GM12878 (cell line): ENCODE measurements at regions not wholly inside any gene's neighbourhood (a gene's known extent, or its start where the extent isn't known, plus 50 kb on each side); places are given as distances from the start of the nearest gene placed in this dataset.

ENCODE experiments used
- ATAC-seq: fragments of 200-7000 bp; cut with Tn5 transposase; 3 replicates; pipeline ENCODE4 v1.9.1; 2020; ENCODE audit warnings: mild to moderate bottlenecking, moderate library complexity
- BruUV-seq: library from RNA; stranded (reverse); fragments of 400-500 nt; replicated peaks from 2 replicates; lab custom pipeline; 2021; lab: Mats Ljungman, UMichigan
- CTCF ChIA-PET: fragments of 300-600 bp; sonication (Branson Sonifier 250); formaldehyde crosslinking; extraction: SDS; loops from one replicate; lab custom pipeline; 2021; ENCODE audit warnings: inconsistent platforms; lab: Yijun Ruan, JAX
- POLR2A ChIA-PET: fragments of 350-600 bp; formaldehyde crosslinking; extraction: SDS; loops from one replicate; lab custom pipeline; 2021; ENCODE audit warnings: inconsistent platforms; lab: Charles Lee
- RAD21 ChIA-PET: fragments of 300-600 bp; sonication (Branson Sonifier 250); formaldehyde crosslinking; loops from one replicate; lab custom pipeline; 2023; ENCODE audit warnings: antibody characterized with exemption; ENCODE audit not compliant: unreplicated experiment; lab: Charles Lee
- SMC1A ChIA-PET: fragments of 300-600 bp; sonication (Branson Sonifier 250); formaldehyde crosslinking; loops from one replicate; lab custom pipeline; 2023; ENCODE audit not compliant: unreplicated experiment, uncharacterized antibody; lab: Charles Lee
- DNase-seq: peaks from one replicate; pipeline ENCODE4 v3.0.0-alpha.2; 2011; ENCODE audit warnings: low read depth, low spot score
- FAIRE-seq: peaks from 3 replicates; lab custom pipeline; 2011; peaks lifted over from hg19 to GRCh38; lab: Jason Lieb, UNC
- H2AFZ ChIP-seq: 2 replicates; pipeline ENCODE4 v1.6.0; 2011; ENCODE audit warnings: low read depth, low read length, control low read depth; ENCODE audit not compliant: control insufficient read depth
- H3K27ac ChIP-seq: 2 replicates; pipeline ENCODE4 v1.5.1; 2011; ENCODE audit warnings: control low read depth; ENCODE audit not compliant: control insufficient read depth, insufficient read depth
- H3K27me3 ChIP-seq, 2 experiments: replicated peaks in 1 of 2; 2 replicates each; pipeline versions ENCODE4 v1.6.0 to v1.6.1; 2011; ENCODE audit warnings: low read length in 1 of 2; ENCODE audit not compliant: control insufficient read depth in 2 of 2, insufficient read depth in 2 of 2
- H3K36me3 ChIP-seq, 2 experiments: 2 replicates each; pipeline ENCODE4 v1.5.1; 2011; ENCODE audit warnings: low read length in 1 of 2; ENCODE audit not compliant: control insufficient read depth in 2 of 2, insufficient read depth in 2 of 2
- H3K4me1 ChIP-seq: 2 replicates; pipeline ENCODE4 v1.6.1; 2011; ENCODE audit warnings: mild to moderate bottlenecking, low read length, moderate library complexity, mixed read lengths; ENCODE audit not compliant: control insufficient read depth, insufficient read depth
- H3K4me2 ChIP-seq: 2 replicates; pipeline ENCODE4 v1.6.0; 2011; ENCODE audit warnings: control low read depth; ENCODE audit not compliant: control insufficient read depth, insufficient read depth
- H3K4me3 ChIP-seq: fragments of 200-600 bp; sonication (generic); 2 replicates; pipeline ENCODE4 v1.5.1; 2016
- H3K79me2 ChIP-seq: 2 replicates; pipeline ENCODE4 v1.6.0; 2011; ENCODE audit warnings: low read length; ENCODE audit not compliant: control insufficient read depth, insufficient read depth
- H3K9ac ChIP-seq: 2 replicates; pipeline ENCODE4 v1.8.0; 2011; ENCODE audit warnings: low read length, control low read depth, mixed read lengths; ENCODE audit not compliant: control insufficient read depth, insufficient read depth
- H3K9me3 ChIP-seq: replicated peaks from 3 replicates; pipeline ENCODE4 v1.5.1; 2011; ENCODE audit warnings: mild to moderate bottlenecking, low read length; ENCODE audit not compliant: control insufficient read depth, insufficient read depth
- H4K20me1 ChIP-seq: 2 replicates; pipeline ENCODE4 v1.6.0; 2011; ENCODE audit not compliant: control insufficient read depth, insufficient read depth
- ASH2L ChIP-seq: fragments of 300-600, 200-600 bp; sonication (generic); IDR thresholded peaks from 2 replicates; pipeline ENCODE4 v1.6.1; 2017; ENCODE audit warnings: low read depth, mild to moderate bottlenecking, borderline replicate concordance
- EP300 ChIP-seq, 2 experiments: fragments of 150-350 bp in 1 of 2; IDR thresholded peaks; 2 replicates each; pipeline ENCODE4 v1.6.1; 2011 to 2012; ENCODE audit warnings: low read depth in 2 of 2, low read length in 2 of 2, borderline replicate concordance in 1 of 2, improper control_type of control experiment in 1 of 2, inconsistent platforms in 1 of 2; ENCODE audit not compliant: control insufficient read depth in 1 of 2
- GATAD2B ChIP-seq: fragments of 450-650 bp; conservative IDR thresholded peaks from 2 replicates; pipeline ENCODE4 v1.6.1; 2017; ENCODE audit warnings: low read depth, mild to moderate bottlenecking, moderate library complexity
- HDGF ChIP-seq: fragments of 450-650 bp; IDR thresholded peaks from 2 replicates; pipeline ENCODE4 v1.6.1; 2016; ENCODE audit warnings: antibody characterized with exemption
- PAX8 ChIP-seq: fragments of 450-650 bp; IDR thresholded peaks from 2 replicates; pipeline ENCODE4 v1.6.1; 2017; ENCODE audit warnings: mild to moderate bottlenecking, moderate library complexity
- POLR2A ChIP-seq: IDR thresholded peaks from 2 replicates; pipeline ENCODE4 v1.6.1; 2011; ENCODE audit warnings: low read depth, mild to moderate bottlenecking, low read length
- PRDM15 ChIP-seq: fragments of 450-650 bp; formaldehyde crosslinking; IDR thresholded peaks from 2 replicates; pipeline ENCODE4 v1.4.0; 2020; ENCODE audit warnings: mild to moderate bottlenecking, moderate library complexity
- SKIL ChIP-seq: fragments of 450-650 bp; IDR thresholded peaks from 2 replicates; pipeline ENCODE4 v1.6.1; 2017; ENCODE audit warnings: mild to moderate bottlenecking, low read depth, inconsistent platforms; ENCODE audit not compliant: poor library complexity, severe bottlenecking
- SP1 ChIP-seq: IDR thresholded peaks from one replicate; pipeline ENCODE4 v1.6.1; 2011; ENCODE audit warnings: low read depth, low read length
- TARDBP ChIP-seq: IDR thresholded peaks from 2 replicates; pipeline ENCODE4 v1.6.1; 2016; ENCODE audit warnings: borderline replicate concordance
- YBX1 ChIP-seq: fragments of 450-650 bp; IDR thresholded peaks from 2 replicates; pipeline ENCODE4 v1.6.1; 2016; ENCODE audit warnings: antibody characterized with exemption
- ZNF217 ChIP-seq: fragments of 450-650 bp; IDR thresholded peaks from 2 replicates; pipeline ENCODE4 v1.6.1; 2017; ENCODE audit warnings: antibody characterized with exemption, mild to moderate bottlenecking
- ZZZ3 ChIP-seq: IDR thresholded peaks from 2 replicates; pipeline ENCODE4 v1.6.1; 2011; ENCODE audit warnings: low read depth; ENCODE audit not compliant: control insufficient read depth, insufficient read length
- WGBS: methylation state at CpG from one replicate; pipeline ENCODE4 v1.1.6; 2016; ENCODE audit warnings: low lambda C conversion rate; ENCODE audit not compliant: insufficient replicate concordance, insufficient coverage; ENCODE audit errors: missing lambda C conversion rate; 5-methylcytosine and 5-hydroxymethylcytosine counted together
- in situ Hi-C: fragments of 300-500 bp; cut with MboI; formaldehyde crosslinking; loops from 9 replicates; pipeline ENCODE4 v1.14.3; 2018; ENCODE audit warnings: mixed read lengths
- intact Hi-C: fragments of 100-400 bp; cut with micrococcal nuclease; formaldehyde crosslinking; loops from one replicate; pipeline ENCODE4 v1.14.2; 2022; ENCODE audit not compliant: unreplicated experiment
- TF ChIP-seq, protein P1 (sequence below): fragments of 450-650 bp; IDR thresholded peaks from 2 replicates; pipeline ENCODE4 v1.6.1; 2016; ENCODE audit warnings: mild to moderate bottlenecking, moderate library complexity, borderline replicate concordance

GRCh38 chr2:209305746-209306196 lies 118.1 kb upstream of the MAP2 start:
- Histone ChIP-seq H3K27me3 (no peaks in the 10 kb centered on the region; a peak in 1 of 4 replicates), H3K36me3 (no peaks in the 10 kb centered on the region), H3K4me2 (no peak overlapping the region), H3K9ac (no peak overlapping the region), H3K27ac (no peak overlapping the region), H3K4me3 (no peak overlapping the region), H3K9me3 (no peaks in the 10 kb centered on the region), H3K79me2 (no peaks in the 10 kb centered on the region), H3K4me1 (no peaks in the 10 kb centered on the region), H4K20me1 (no peaks in the 10 kb centered on the region), H2AFZ (no peak overlapping the region)
- no peak for DNase-seq
- ChIA-PET SMC1A (no interaction called here), RAD21 (no interaction called here), CTCF (no interaction called here), POLR2A (no interaction called here)
- intact Hi-C loops (no loop called here), in situ Hi-C loops (no loop called here)
- FAIRE-seq, result no peak
- BruUV-seq, result no TSS peak
- no peak for ATAC-seq
- no peak for TF ChIP-seq POLR2A
- no peak for TF ChIP-seq HDGF
- TF ChIP-seq SP1, result no peak
- no peak for TF ChIP-seq GATAD2B
- no peak for TF ChIP-seq EP300 (IDR thresholded peaks at IDR 0.05; ENCODE audit: borderline replicate concordance in 1 of 2, control insufficient read depth in 1 of 2, low read depth in 2 of 2, low read length in 2 of 2)
- TF ChIP-seq TARDBP, result no peak
- no peak for TF ChIP-seq ZNF217
- TF ChIP-seq YBX1, result no peak
- TF ChIP-seq ZZZ3, result no peak
- TF ChIP-seq PAX8, result no peak
- no peak for TF ChIP-seq ASH2L
- TF ChIP-seq, protein P1, sequence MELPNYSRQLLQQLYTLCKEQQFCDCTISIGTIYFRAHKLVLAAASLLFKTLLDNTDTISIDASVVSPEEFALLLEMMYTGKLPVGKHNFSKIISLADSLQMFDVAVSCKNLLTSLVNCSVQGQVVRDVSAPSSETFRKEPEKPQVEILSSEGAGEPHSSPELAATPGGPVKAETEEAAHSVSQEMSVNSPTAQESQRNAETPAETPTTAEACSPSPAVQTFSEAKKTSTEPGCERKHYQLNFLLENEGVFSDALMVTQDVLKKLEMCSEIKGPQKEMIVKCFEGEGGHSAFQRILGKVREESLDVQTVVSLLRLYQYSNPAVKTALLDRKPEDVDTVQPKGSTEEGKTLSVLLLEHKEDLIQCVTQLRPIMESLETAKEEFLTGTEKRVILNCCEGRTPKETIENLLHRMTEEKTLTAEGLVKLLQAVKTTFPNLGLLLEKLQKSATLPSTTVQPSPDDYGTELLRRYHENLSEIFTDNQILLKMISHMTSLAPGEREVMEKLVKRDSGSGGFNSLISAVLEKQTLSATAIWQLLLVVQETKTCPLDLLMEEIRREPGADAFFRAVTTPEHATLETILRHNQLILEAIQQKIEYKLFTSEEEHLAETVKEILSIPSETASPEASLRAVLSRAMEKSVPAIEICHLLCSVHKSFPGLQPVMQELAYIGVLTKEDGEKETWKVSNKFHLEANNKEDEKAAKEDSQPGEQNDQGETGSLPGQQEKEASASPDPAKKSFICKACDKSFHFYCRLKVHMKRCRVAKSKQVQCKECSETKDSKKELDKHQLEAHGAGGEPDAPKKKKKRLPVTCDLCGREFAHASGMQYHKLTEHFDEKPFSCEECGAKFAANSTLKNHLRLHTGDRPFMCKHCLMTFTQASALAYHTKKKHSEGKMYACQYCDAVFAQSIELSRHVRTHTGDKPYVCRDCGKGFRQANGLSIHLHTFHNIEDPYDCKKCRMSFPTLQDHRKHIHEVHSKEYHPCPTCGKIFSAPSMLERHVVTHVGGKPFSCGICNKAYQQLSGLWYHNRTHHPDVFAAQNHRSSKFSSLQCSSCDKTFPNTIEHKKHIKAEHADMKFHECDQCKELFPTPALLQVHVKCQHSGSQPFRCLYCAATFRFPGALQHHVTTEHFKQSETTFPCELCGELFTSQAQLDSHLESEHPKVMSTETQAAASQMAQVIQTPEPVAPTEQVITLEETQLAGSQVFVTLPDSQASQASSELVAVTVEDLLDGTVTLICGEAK, result no peak
- no peak for TF ChIP-seq SKIL
- no peak for TF ChIP-seq PRDM15 (CRISPR knock-in tag)
- 22% methylated on average over 7 of the region's 7 CpGs for WGBS
